Activated T-helper 17 cell treated with anti-CD3 and anti-CD28 coated beads, Interleukin-2, amount 50 U/mL, for 72 hours (primary cell): ENCODE measurements at regions not wholly inside any gene's neighbourhood (a gene's known extent, or its start where the extent isn't known, plus 50 kb on each side); places are given as distances from the start of the nearest gene placed in this dataset.

ENCODE experiments used
- ATAC-seq: fragments of 150-1000 bp; cut with Tn5 transposase; replicated peaks from 2 replicates; pipeline ENCODE4 v1.10.0; 2021; ENCODE audit warnings: mild to moderate bottlenecking, moderate library complexity
- H3K27ac Mint-ChIP-seq: one replicate; pipeline ENCODE4 v1.8.0; 2022; ENCODE audit warnings: mixed read lengths
- H3K27me3 Mint-ChIP-seq: one replicate; pipeline ENCODE4 v1.8.0; 2022; ENCODE audit warnings: mixed read lengths
- H3K36me3 Mint-ChIP-seq: one replicate; pipeline ENCODE4 v1.8.0; 2022; ENCODE audit warnings: low read depth, mild to moderate bottlenecking, mixed read lengths
- H3K4me1 Mint-ChIP-seq: one replicate; pipeline ENCODE4 v1.8.0; 2022; ENCODE audit warnings: mixed read lengths
- H3K4me3 Mint-ChIP-seq: one replicate; pipeline ENCODE4 v1.8.0; 2022; ENCODE audit warnings: mild to moderate bottlenecking, mixed read lengths
- H3K9me3 Mint-ChIP-seq: one replicate; pipeline ENCODE4 v1.8.0; 2022; ENCODE audit warnings: mixed read lengths

DNA sequence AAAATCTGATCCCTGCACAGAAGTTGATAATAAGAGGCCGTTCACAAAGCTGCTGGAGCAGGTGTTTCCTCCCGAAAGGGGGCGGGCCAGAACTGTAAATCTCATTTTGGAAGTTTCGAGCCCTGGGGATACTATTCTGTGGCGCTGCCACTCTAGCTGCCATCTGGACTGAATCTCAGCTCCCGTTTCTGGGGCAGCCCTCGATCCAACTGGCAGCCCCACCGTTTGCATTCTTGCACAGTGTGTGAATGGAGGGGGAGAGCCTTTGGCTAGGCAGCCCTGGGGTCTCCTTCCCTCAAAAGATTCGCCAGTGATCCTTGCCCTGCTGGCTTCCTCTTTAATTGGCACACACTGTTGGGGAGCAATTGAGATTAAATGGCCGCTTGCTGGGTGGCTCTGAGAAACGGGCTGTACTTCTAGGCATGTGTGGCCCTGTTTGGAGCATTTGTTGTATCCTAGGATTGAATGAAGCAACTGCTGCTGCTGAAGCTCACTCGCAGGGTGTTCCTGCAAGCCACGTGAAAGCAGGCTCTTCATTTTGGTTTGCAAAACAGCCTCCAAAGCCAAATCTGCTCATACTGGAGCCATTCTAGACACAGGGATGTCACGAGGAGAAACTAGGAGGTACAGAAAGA lies 57.2 kb upstream of the TOPAZ1 start:
- no peak for ATAC-seq
- Mint-ChIP-seq H3K4me3 (no peak overlapping the region), H3K4me1 (no peaks in the 10 kb centered on the region), H3K27ac (no peak overlapping the region), H3K27me3 (peaks cover 33% of the 10 kb centered on the region), H3K9me3 (no peaks in the 10 kb centered on the region), H3K36me3 (no peaks in the 10 kb centered on the region)

DNA sequence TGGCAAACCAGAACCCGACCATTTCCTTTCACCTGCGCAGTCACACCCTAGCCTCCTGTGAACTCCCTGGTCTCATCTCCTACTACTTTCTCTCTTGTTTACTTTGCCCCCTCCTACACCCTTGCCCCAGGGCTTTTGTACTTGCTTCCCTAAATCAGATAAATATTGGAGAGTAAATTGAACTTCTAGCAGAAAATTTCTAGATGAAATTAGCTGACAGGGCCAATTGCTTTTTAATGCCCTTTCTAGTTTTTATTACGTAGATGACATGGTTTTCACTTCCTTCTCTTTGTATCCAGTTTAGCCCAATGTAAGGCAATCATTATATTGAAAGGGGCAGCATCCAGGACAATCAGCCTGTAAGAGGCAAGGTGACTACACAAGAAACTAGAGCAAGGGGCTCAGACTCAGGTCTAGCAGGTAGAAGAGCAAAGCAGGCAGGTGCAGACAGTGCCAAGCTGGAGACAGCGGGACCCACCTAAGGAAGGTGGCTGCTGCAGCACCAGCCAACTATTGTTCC lies 56.2 kb upstream of the TOPAZ1 start:
- H3K4me1 Mint-ChIP-seq, result no peaks in the 10 kb centered on the region
- H3K4me3 Mint-ChIP-seq, result no peak overlapping the region
- peaks cover 34% of the 10 kb centered on the region for H3K27me3 Mint-ChIP-seq
- no peak overlapping the region for H3K27ac Mint-ChIP-seq
- H3K9me3 Mint-ChIP-seq, result no peaks in the 10 kb centered on the region
- ATAC-seq, result no peak
- no peaks in the 10 kb centered on the region for H3K36me3 Mint-ChIP-seq

DNA sequence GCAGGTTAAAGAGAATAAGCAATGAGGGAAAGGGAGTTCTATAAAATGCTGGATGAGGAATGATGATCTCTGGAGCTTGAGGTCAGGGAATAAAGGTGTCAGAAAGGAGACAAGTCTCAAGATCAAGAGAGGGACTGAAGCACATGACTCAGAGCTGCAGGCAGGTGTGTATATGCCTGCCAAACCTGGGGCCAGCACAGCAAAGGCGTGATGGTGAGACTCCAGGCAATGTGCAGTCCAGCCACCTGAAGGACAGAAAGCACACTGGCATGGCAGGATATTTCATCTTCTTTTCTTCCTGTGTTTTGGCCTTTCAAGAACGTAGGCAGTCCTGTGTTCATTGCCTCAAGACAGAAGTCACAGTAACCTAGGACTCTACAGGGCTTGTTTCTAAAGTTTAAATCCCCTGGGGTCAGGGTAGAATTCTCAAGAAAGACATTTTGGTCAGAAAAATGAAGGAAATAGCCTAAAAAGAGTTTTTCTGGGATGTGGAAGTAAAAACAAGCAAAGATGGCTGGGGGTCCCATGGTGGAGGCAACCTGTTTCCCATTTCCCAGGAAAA lies 55.5 kb upstream of the TOPAZ1 start:
- no peak overlapping the region for H3K4me3 Mint-ChIP-seq
- ATAC-seq, result no peak
- no peaks in the 10 kb centered on the region for H3K36me3 Mint-ChIP-seq
- H3K27ac Mint-ChIP-seq, result no peak overlapping the region
- H3K9me3 Mint-ChIP-seq, result no peaks in the 10 kb centered on the region
- H3K4me1 Mint-ChIP-seq, result no peaks in the 10 kb centered on the region
- H3K27me3 Mint-ChIP-seq, result peaks cover 33% of the 10 kb centered on the region

DNA sequence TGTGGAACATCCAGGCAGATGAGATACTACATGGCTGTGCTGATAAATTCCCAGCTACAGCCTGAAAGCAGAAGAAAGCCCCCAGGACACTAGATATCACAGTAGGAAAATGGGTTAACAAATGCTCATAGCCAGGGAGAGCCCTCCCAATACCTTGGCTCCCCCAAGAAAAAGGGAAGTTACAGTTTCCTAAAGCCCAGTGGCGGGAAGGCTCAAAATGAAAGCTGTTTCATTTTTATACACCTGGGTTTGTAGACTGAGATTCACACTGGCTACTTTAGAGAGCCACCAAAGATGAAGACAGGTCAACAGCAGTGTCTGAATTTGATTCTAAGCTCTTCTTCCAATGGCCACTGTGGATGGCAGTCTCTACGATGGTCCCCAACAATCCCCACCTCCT lies 55.0 kb upstream of the TOPAZ1 start:
- ATAC-seq, result no peak
- peaks cover 35% of the 10 kb centered on the region for H3K27me3 Mint-ChIP-seq
- no peak overlapping the region for H3K4me3 Mint-ChIP-seq
- H3K4me1 Mint-ChIP-seq, result no peaks in the 10 kb centered on the region
- no peak overlapping the region for H3K27ac Mint-ChIP-seq
- no peaks in the 10 kb centered on the region for H3K36me3 Mint-ChIP-seq
- H3K9me3 Mint-ChIP-seq, result no peaks in the 10 kb centered on the region
